ENCODE measurements at regions not wholly inside any gene's neighbourhood (a gene's known extent, or its start where the extent isn't known, plus 50 kb on each side); places are given as distances from the start of the nearest gene placed in this dataset.

- no peak for DNase-seq (ENCODE audit: extremely low read depth in 1 of 11, low read depth in 9 of 11, low spot score in 4 of 11)
These were observed 227.6 kb upstream of the ANKRD55 start for GRCh38 chr5:56460681-56461191.

- DNase-seq (ENCODE audit: extremely low read depth in 1 of 11, low read depth in 9 of 11, low spot score in 4 of 11), result no peak
These were observed 227.0 kb upstream of the ANKRD55 start for GRCh38 chr5:56460195-56460546.

- no peak for DNase-seq (ENCODE audit: extremely low read depth in 1 of 11, low read depth in 9 of 11, low spot score in 4 of 11)
These were observed 226.5 kb upstream of the ANKRD55 start for GRCh38 chr5:56459394-56460194.

GRCh38 chr5:56457887-56458812 lies 225.0 kb upstream of the ANKRD55 start:
- no peak for DNase-seq (ENCODE audit: extremely low read depth in 1 of 11, low read depth in 9 of 11, low spot score in 4 of 11)

GRCh38 chr5:56456002-56456401 lies 222.9 kb upstream of the ANKRD55 start:
- no peak for DNase-seq (ENCODE audit: extremely low read depth in 1 of 11, low read depth in 9 of 11, low spot score in 4 of 11)

GRCh38 chr5:56455417-56455816 lies 222.3 kb upstream of the ANKRD55 start:
- no peak for DNase-seq (ENCODE audit: extremely low read depth in 1 of 11, low read depth in 9 of 11, low spot score in 4 of 11)

GRCh38 chr5:56454219-56454862 lies 221.2 kb upstream of the ANKRD55 start:
- no peak for DNase-seq (ENCODE audit: extremely low read depth in 1 of 11, low read depth in 9 of 11, low spot score in 4 of 11)

- no peak for DNase-seq (ENCODE audit: extremely low read depth in 1 of 11, low read depth in 9 of 11, low spot score in 4 of 11)
These were observed 218.6 kb upstream of the ANKRD55 start for GRCh38 chr5:56451742-56452141.

GRCh38 chr5:56450766-56451165 lies 217.6 kb upstream of the ANKRD55 start:
- no peak for DNase-seq (ENCODE audit: extremely low read depth in 1 of 11, low read depth in 9 of 11, low spot score in 4 of 11)

GRCh38 chr5:56449071-56449640 lies 216.0 kb upstream of the ANKRD55 start:
- DNase-seq (ENCODE audit: extremely low read depth in 1 of 11, low read depth in 9 of 11, low spot score in 4 of 11), result no peak

GRCh38 chr5:56447656-56448055 lies 214.5 kb upstream of the ANKRD55 start:
- no peak for DNase-seq (ENCODE audit: extremely low read depth in 1 of 11, low read depth in 9 of 11, low spot score in 4 of 11)

GRCh38 chr5:56447232-56447631 lies 214.1 kb upstream of the ANKRD55 start:
- DNase-seq (ENCODE audit: extremely low read depth in 1 of 11, low read depth in 9 of 11, low spot score in 4 of 11), result no peak

- no peak for DNase-seq (ENCODE audit: extremely low read depth in 1 of 11, low read depth in 9 of 11, low spot score in 4 of 11)
These were observed 213.6 kb upstream of the ANKRD55 start for GRCh38 chr5:56446728-56447127.

- no peak for DNase-seq (ENCODE audit: extremely low read depth in 1 of 11, low read depth in 9 of 11, low spot score in 4 of 11)
These were observed 210.7 kb upstream of the ANKRD55 start for GRCh38 chr5:56443826-56444225.

- peak in 1 of 11 donors; percentile 38 for DNase-seq (ENCODE audit: extremely low read depth in 1 of 11, low read depth in 9 of 11, low spot score in 4 of 11)
These were observed 208.0 kb upstream of the ANKRD55 start for GRCh38 chr5:56440871-56441740.

- DNase-seq (ENCODE audit: extremely low read depth in 1 of 11, low read depth in 9 of 11, low spot score in 4 of 11), result no peak
These were observed 201.9 kb upstream of the ANKRD55 start for GRCh38 chr5:56434986-56435385.

GRCh38 chr5:56433039-56433617 lies 200.0 kb upstream of the ANKRD55 start:
- no peak for DNase-seq (ENCODE audit: extremely low read depth in 1 of 11, low read depth in 9 of 11, low spot score in 4 of 11)

- no peak for DNase-seq (ENCODE audit: extremely low read depth in 1 of 11, low read depth in 9 of 11, low spot score in 4 of 11)
These were observed 199.2 kb upstream of the ANKRD55 start for GRCh38 chr5:56432321-56432720.
